M059J (cell line): ENCODE measurements at regions not wholly inside any gene's neighbourhood (a gene's known extent, or its start where the extent isn't known, plus 50 kb on each side); places are given as distances from the start of the nearest gene placed in this dataset.
A peak's percentile ranks its signal among the peaks of the same experiment; 100 is the strongest.
"Not testable (repeated sequence)": the region's sequence is repeated elsewhere in the genome, so short reads cannot be mapped to it uniquely, and the experiment has no call there.

Experiments used
- DNase-seq: peaks from one replicate; pipeline ENCODE4 v3.0.0-alpha.2; 2012; ENCODE audit warnings: low read depth

GRCh38 chr2:118791483-118791882 lies 56.0 kb downstream of the EN1 start:
- no peak for DNase-seq

DNA sequence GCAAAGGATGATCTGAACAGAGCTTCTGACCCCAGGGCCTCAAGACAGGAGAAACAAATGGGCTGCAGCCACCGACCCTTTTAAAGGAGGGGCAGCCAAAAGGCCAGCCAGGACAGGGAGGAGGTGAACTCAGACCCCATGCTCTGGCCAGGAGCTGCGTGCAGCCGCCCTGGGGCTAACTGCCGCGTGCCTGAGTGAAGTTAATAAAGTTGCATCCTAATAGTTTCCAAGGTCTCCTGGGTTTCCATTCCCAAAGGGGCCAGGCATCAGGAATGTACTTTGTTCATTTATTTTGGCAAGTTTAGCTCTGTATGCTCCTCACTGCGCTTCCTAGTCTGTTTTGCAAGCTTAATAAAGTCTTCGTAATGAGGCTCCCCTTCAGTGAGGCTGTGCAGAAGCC lies 60.7 kb downstream of the EN1 start:
- DNase-seq = no peak

DNA sequence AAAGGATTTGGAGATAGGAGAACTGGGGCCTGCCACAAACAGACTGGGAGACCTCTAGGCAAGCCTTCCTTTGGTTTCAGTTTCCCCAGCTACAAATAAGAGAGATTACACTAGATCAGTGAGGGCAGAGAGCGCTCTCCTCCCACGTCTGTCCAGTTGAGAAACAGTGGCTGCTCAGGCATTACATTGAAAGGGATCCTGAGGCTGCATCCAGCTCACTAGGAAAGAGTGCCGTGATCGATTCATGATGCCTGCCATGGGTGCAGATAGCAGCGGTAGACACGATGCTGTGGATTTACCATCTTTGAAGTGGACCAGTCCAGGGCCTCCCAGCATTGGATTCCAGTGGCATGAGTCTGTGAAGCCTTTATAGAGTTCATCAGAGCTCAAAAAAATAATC lies 62.6 kb downstream of the EN1 start:
- DNase-seq = no peak

DNA sequence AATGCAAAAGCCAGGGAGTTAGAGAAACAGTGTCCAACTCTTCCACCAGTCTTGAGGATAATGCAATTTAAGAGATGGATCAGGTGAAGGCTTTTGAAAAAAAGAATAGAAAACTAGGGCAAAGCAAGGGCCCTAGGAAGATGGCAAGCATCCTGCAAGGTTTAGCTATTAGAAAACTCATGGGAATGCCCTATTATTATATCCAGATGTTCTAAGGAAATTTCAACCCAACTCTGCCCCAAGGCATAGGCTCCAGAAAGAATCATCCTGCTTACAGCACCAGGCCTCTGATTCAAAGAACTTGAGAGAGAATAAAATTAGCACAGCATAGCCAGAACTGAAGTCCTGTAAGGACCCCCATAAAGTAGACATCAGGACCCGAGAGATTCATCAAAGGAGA lies 68.1 kb downstream of the EN1 start:
- no peak for DNase-seq

- peak; percentile 31 for DNase-seq
Measured at GRCh38 chr2:118774458-118775133, 72.9 kb downstream of the EN1 start.

- no peak for DNase-seq
Measured at GRCh38 chr2:118773826-118774225, 73.6 kb downstream of the EN1 start.

GRCh38 chr2:118772487-118773200 lies 74.8 kb downstream of the EN1 start:
- no peak for DNase-seq

DNA sequence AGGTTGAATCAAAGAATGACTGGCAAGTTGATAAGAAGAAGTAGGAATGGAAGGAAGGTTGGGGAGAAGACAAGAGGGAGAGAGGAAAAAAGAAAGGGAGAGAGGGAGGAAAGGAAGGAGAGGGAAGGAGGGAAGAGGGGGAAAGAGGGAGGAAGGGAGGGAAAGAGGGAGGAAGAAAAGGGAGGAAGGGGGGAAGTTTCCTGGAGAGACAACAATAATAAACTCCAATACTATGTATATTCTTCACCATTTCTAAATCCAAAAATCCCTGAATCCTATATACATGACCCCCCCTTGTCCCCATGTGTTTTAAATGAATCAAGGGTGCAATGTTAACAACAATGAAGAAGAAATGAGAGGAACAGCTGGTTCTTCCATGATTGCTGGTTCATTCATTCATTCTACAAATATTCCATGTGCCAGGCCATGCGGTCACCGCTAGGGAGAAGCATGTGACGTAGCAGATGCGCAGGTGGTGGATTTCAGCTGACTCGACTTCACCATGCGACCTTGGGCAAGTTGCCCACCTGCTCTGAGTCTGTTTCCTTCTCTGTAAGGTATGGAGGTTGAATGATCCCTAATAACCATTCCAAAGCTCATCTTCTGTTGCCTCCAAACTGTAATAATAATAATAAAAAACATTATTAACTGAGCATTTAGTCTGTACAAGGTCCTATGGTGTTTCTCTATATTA lies 77.6 kb downstream of the EN1 start:
- DNase-seq = no peak

DNA sequence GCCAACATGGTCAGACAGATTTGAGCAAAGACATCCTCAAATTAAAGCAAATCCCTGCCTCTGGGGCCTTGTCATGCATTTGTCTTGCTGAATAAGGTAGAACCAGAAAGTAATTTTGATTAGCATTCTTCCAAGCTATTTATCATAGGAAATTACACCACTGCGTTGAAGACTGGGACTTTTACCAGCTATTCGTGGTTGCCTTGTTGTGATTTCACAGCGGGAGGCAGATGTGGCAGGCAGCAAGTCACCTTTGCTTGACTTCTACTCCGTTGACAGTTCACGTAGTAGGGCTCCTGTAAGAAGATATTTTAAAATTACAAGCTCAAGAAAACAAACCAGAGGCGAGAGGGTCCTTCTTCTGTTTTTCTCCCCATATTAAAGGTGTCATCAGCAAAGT lies 80.6 kb downstream of the EN1 start:
- no peak for DNase-seq

GRCh38 chr2:118764855-118765254 lies 82.6 kb downstream of the EN1 start:
- DNase-seq = no peak

DNA sequence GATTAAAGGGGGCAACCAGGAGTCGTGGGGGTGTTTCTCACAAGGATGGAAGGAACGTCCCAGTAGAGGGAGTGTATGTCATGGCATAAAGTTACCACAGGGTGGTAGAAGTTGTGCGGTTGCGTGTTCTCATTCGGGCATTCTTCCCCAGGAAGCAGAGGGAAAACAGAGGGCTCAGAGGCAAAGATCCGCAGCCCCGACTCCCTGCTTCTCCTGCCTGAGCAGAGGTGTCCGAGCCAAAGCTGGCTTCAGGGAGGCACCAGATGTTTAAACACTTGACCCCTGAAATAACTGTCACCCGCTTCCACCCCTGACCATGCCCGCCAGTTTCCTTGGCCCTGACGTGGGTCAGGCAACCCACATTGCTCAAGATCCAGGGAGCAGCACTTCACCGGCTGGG lies 83.7 kb downstream of the EN1 start:
- peak; percentile 21 for DNase-seq

DNA sequence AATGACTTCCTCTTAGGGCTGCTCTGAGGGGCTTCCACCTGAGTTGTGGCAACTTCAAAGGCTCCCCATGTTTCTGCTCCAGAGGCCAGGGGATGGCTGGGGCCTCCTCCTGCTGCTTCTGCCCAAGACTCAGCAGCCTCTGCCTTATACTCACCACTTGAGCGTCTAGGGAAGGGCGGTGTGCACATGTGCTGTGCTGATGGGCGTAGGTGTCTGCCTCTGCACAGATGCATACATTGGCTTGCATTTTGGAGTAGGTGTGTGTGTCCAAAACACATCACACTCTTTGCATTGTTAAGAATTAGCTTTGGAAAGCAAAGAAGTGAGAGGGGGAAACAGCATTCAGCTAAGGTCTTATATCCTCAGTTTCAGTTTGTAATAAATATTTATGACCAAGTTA lies 85.2 kb downstream of the EN1 start:
- DNase-seq = no peak

- no peak for DNase-seq
Measured at GRCh38 chr2:118761771-118762170, 85.7 kb downstream of the EN1 start.

GRCh38 chr2:118755901-118756300 lies 91.5 kb downstream of the EN1 start:
- DNase-seq = no peak

GRCh38 chr2:118755384-118755783 lies 92.1 kb downstream of the EN1 start:
- DNase-seq = no peak

- no peak for DNase-seq
Measured at GRCh38 chr2:118752762-118753429, 94.6 kb downstream of the EN1 start.

- DNase-seq = peak; percentile 36
Measured at GRCh38 chr2:118750959-118751565, 96.4 kb downstream of the EN1 start.

- no peak for DNase-seq
Measured at GRCh38 chr2:118748245-118748885, 99.1 kb downstream of the EN1 start.

- no peak for DNase-seq
Measured at GRCh38 chr2:118747637-118748036, 99.8 kb downstream of the EN1 start.

GRCh38 chr2:118747066-118747465 lies 100.4 kb downstream of the EN1 start:
- DNase-seq = no peak

- DNase-seq = not testable (repeated sequence)
Measured at GRCh38 chr2:118744682-118745181, 102.7 kb downstream of the EN1 start.
